HepG2 (cell line): ENCODE measurements at regions not wholly inside any gene's neighbourhood (a gene's known extent, or its start where the extent isn't known, plus 50 kb on each side); places are given as distances from the start of the nearest gene placed in this dataset.

Experiments used
- ARID5B ChIP-seq: IDR thresholded peaks from 2 replicates; pipeline ENCODE4 v1.4.0; 2020; ENCODE audit warnings: mild to moderate bottlenecking, missing genetic modification reagents
- GABPA ChIP-seq, 2 experiments: IDR thresholded peaks; 2 replicates each; pipeline ENCODE4 v1.6.1; 2011 to 2016; ENCODE audit warnings: low read depth in 2 of 2, low read length in 1 of 2, missing biosample characterization in 1 of 2, missing genetic modification characterization in 1 of 2
- GLI4 ChIP-seq: sonication (generic); formaldehyde crosslinking; IDR thresholded peaks from 2 replicates; pipeline ENCODE4 v1.5.1; 2020; ENCODE audit warnings: missing genetic modification reagents, mild to moderate bottlenecking, moderate library complexity, borderline replicate concordance
- GPN1 ChIP-seq: sonication (generic); formaldehyde crosslinking; IDR thresholded peaks from 2 replicates; pipeline ENCODE4 v1.5.1; 2020; ENCODE audit warnings: missing genetic modification reagents, borderline replicate concordance
- HOXA5 ChIP-seq: sonication (generic); formaldehyde crosslinking; IDR thresholded peaks from 2 replicates; pipeline ENCODE4 v1.4.0; 2020; ENCODE audit warnings: missing genetic modification reagents
- IRF1 ChIP-seq: sonication (generic); formaldehyde crosslinking; IDR thresholded peaks from 2 replicates; pipeline ENCODE4 v1.4.0; 2020; ENCODE audit warnings: low read depth, mild to moderate bottlenecking, missing genetic modification reagents
- KDM2A ChIP-seq: sonication (generic); formaldehyde crosslinking; IDR thresholded peaks from 2 replicates; pipeline ENCODE4 v1.4.0; 2020; ENCODE audit warnings: low read depth, missing genetic modification reagents, borderline replicate concordance
- MYC ChIP-seq: sonication (generic); formaldehyde crosslinking; IDR thresholded peaks from 2 replicates; pipeline ENCODE4 v1.9.0; 2021; ENCODE audit warnings: missing genetic modification reagents, borderline replicate concordance
- SNAPC2 ChIP-seq: sonication (generic); formaldehyde crosslinking; IDR thresholded peaks from 2 replicates; pipeline ENCODE4 v1.8.1; 2022; ENCODE audit warnings: mild to moderate bottlenecking, missing genetic modification reagents
- TFAP4 ChIP-seq: sonication (generic); IDR thresholded peaks from 2 replicates; pipeline ENCODE4 v1.6.1; 2016; ENCODE audit warnings: low read depth, borderline replicate concordance
- ZNF768 ChIP-seq: sonication (generic); formaldehyde crosslinking; IDR thresholded peaks from 2 replicates; pipeline ENCODE4 v1.4.0; 2020; ENCODE audit warnings: missing genetic modification reagents
- ZNF788 ChIP-seq: sonication (generic); formaldehyde crosslinking; IDR thresholded peaks from 2 replicates; pipeline ENCODE4 v1.5.0; 2020; ENCODE audit warnings: mild to moderate bottlenecking, missing genetic modification reagents, borderline replicate concordance
- TF ChIP-seq, protein P1 (sequence below): sonication (generic); formaldehyde crosslinking; IDR thresholded peaks from 2 replicates; pipeline ENCODE4 v1.4.0; 2020; ENCODE audit warnings: missing genetic modification reagents, borderline replicate concordance
- TF ChIP-seq, protein P2 (sequence below): sonication (generic); formaldehyde crosslinking; IDR thresholded peaks from 2 replicates; pipeline ENCODE4 v1.4.0; 2020; ENCODE audit warnings: mild to moderate bottlenecking, missing genetic modification reagents
- TF ChIP-seq, protein P3 (sequence below): IDR thresholded peaks from 2 replicates; pipeline ENCODE4 v1.6.1; 2016; ENCODE audit warnings: low read depth

- TF ChIP-seq SNAPC2 (CRISPR knock-in tag) (peak; percentile 87), ARID5B (peak; percentile 72), GLI4 (CRISPR knock-in tag) (no peak), IRF1 (CRISPR knock-in tag) (no peak), GABPA (IDR thresholded peaks at IDR 0.05; ENCODE audit: low read depth, low read length) (no peak), GABPA (CRISPR knock-in tag; IDR thresholded peaks at IDR 0.05; ENCODE audit: low read depth) (peak; percentile 51; the same call in 1 of the 2 replicates), HOXA5 (no peak), ZNF788 (CRISPR knock-in tag) (no peak; the same call in 1 of the 2 replicates), ZNF768 (CRISPR knock-in tag) (peak; percentile 16; the same call in 1 of the 2 replicates), TFAP4 (peak; percentile 47; the same call in 1 of the 2 replicates), KDM2A (CRISPR knock-in tag) (peak; percentile 66; the same call in 1 of the 2 replicates), MYC (CRISPR knock-in tag) (no peak), GPN1 (CRISPR knock-in tag) (no peak)
- TF ChIP-seq, protein P1, sequence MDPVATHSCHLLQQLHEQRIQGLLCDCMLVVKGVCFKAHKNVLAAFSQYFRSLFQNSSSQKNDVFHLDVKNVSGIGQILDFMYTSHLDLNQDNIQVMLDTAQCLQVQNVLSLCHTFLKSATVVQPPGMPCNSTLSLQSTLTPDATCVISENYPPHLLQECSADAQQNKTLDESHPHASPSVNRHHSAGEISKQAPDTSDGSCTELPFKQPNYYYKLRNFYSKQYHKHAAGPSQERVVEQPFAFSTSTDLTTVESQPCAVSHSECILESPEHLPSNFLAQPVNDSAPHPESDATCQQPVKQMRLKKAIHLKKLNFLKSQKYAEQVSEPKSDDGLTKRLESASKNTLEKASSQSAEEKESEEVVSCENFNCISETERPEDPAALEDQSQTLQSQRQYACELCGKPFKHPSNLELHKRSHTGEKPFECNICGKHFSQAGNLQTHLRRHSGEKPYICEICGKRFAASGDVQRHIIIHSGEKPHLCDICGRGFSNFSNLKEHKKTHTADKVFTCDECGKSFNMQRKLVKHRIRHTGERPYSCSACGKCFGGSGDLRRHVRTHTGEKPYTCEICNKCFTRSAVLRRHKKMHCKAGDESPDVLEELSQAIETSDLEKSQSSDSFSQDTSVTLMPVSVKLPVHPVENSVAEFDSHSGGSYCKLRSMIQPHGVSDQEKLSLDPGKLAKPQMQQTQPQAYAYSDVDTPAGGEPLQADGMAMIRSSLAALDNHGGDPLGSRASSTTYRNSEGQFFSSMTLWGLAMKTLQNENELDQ (CRISPR knock-in tag) = no peak
- TF ChIP-seq, protein P2, sequence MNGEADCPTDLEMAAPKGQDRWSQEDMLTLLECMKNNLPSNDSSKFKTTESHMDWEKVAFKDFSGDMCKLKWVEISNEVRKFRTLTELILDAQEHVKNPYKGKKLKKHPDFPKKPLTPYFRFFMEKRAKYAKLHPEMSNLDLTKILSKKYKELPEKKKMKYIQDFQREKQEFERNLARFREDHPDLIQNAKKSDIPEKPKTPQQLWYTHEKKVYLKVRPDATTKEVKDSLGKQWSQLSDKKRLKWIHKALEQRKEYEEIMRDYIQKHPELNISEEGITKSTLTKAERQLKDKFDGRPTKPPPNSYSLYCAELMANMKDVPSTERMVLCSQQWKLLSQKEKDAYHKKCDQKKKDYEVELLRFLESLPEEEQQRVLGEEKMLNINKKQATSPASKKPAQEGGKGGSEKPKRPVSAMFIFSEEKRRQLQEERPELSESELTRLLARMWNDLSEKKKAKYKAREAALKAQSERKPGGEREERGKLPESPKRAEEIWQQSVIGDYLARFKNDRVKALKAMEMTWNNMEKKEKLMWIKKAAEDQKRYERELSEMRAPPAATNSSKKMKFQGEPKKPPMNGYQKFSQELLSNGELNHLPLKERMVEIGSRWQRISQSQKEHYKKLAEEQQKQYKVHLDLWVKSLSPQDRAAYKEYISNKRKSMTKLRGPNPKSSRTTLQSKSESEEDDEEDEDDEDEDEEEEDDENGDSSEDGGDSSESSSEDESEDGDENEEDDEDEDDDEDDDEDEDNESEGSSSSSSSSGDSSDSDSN (CRISPR knock-in tag) = peak; percentile 61
- TF ChIP-seq, protein P3, sequence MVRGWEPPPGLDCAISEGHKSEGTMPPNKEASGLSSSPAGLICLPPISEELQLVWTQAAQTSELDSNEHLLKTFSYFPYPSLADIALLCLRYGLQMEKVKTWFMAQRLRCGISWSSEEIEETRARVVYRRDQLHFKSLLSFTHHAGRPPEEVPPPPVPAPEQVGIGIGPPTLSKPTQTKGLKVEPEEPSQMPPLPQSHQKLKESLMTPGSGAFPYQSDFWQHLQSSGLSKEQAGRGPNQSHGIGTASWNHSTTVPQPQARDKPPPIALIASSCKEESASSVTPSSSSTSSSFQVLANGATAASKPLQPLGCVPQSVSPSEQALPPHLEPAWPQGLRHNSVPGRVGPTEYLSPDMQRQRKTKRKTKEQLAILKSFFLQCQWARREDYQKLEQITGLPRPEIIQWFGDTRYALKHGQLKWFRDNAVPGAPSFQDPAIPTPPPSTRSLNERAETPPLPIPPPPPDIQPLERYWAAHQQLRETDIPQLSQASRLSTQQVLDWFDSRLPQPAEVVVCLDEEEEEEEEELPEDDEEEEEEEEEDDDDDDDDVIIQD = peak; percentile 92
Measured at GRCh38 chr1:121586369-121587229, 401.8 kb downstream of the SRGAP2C start (continued).
